ENCODE measurements at regions not wholly inside any gene's neighbourhood (a gene's known extent, or its start where the extent isn't known, plus 50 kb on each side); places are given as distances from the start of the nearest gene placed in this dataset.

DNA sequence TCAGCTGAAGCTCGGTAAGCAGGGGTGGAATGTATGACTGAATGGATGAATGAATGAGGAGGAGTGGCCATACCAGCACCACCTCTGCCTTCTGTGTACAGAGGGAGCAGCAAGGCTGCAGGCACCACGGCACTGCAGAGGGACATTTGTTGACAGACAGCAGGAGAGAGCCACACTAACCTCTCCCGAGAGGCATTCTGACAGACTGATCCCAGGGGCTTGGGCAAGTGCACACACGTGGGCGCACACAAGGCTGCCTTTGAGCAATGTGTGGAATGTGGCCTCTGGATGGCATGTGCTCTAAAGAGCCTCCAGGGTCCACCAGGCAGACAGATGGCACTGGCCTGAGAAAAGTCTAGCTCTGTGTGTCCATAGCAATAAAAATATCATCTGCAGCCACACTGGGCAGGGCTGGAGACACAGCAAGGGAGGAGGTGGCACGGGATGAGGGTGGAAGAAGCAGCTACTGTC, 111.8 kb downstream of the ACTL7B start (continued):
- no peak for TF ChIP-seq ZNF354B (CRISPR knock-in tag; IDR thresholded peaks at IDR 0.05)
- TF ChIP-seq, protein P1, sequence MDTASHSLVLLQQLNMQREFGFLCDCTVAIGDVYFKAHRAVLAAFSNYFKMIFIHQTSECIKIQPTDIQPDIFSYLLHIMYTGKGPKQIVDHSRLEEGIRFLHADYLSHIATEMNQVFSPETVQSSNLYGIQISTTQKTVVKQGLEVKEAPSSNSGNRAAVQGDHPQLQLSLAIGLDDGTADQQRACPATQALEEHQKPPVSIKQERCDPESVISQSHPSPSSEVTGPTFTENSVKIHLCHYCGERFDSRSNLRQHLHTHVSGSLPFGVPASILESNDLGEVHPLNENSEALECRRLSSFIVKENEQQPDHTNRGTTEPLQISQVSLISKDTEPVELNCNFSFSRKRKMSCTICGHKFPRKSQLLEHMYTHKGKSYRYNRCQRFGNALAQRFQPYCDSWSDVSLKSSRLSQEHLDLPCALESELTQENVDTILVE (CRISPR knock-in tag; IDR thresholded peaks at IDR 0.05), result no peak
- TF ChIP-seq ZSCAN21 (CRISPR knock-in tag; IDR thresholded peaks at IDR 0.05; ENCODE audit: borderline replicate concordance), result 0 out of 2 replicates have a peak, but pooled peaks have one; percentile 56
- TF ChIP-seq ZNF343 (CRISPR knock-in tag; IDR thresholded peaks at IDR 0.05), result no peak
- TF ChIP-seq MIER3 (CRISPR knock-in tag; IDR thresholded peaks at IDR 0.05; ENCODE audit: borderline replicate concordance), result no peak
- TF ChIP-seq TGIF2 (CRISPR knock-in tag; IDR thresholded peaks at IDR 0.05), result peak; percentile 63; the same call in 1 of the 2 replicates
- TF ChIP-seq THRA (CRISPR knock-in tag; IDR thresholded peaks at IDR 0.05; ENCODE audit: borderline replicate concordance), result no peak
- TF ChIP-seq FOXA1 (IDR thresholded peaks at IDR 0.05), result no peak
- peak; percentile 90 for TF ChIP-seq FOXA1 (CRISPR knock-in tag; IDR thresholded peaks at IDR 0.05)
- no peak for TF ChIP-seq SATB2 (CRISPR knock-in tag; IDR thresholded peaks at IDR 0.05)
- no peak for TF ChIP-seq ZFP36L2 (CRISPR knock-in tag; IDR thresholded peaks at IDR 0.05)
- TF ChIP-seq, protein P2, sequence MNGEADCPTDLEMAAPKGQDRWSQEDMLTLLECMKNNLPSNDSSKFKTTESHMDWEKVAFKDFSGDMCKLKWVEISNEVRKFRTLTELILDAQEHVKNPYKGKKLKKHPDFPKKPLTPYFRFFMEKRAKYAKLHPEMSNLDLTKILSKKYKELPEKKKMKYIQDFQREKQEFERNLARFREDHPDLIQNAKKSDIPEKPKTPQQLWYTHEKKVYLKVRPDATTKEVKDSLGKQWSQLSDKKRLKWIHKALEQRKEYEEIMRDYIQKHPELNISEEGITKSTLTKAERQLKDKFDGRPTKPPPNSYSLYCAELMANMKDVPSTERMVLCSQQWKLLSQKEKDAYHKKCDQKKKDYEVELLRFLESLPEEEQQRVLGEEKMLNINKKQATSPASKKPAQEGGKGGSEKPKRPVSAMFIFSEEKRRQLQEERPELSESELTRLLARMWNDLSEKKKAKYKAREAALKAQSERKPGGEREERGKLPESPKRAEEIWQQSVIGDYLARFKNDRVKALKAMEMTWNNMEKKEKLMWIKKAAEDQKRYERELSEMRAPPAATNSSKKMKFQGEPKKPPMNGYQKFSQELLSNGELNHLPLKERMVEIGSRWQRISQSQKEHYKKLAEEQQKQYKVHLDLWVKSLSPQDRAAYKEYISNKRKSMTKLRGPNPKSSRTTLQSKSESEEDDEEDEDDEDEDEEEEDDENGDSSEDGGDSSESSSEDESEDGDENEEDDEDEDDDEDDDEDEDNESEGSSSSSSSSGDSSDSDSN (CRISPR knock-in tag; IDR thresholded peaks at IDR 0.05), result no peak
- TF ChIP-seq CSRNP1 (CRISPR knock-in tag; IDR thresholded peaks at IDR 0.05), result no peak
- 0 out of 2 replicates have a peak, but pooled peaks have one; percentile 56 for TF ChIP-seq FOXP4 (CRISPR knock-in tag; IDR thresholded peaks at IDR 0.05)
- no peak for TF ChIP-seq ELF3 (CRISPR knock-in tag; IDR thresholded peaks at IDR 0.05)
- TF ChIP-seq, protein P3, sequence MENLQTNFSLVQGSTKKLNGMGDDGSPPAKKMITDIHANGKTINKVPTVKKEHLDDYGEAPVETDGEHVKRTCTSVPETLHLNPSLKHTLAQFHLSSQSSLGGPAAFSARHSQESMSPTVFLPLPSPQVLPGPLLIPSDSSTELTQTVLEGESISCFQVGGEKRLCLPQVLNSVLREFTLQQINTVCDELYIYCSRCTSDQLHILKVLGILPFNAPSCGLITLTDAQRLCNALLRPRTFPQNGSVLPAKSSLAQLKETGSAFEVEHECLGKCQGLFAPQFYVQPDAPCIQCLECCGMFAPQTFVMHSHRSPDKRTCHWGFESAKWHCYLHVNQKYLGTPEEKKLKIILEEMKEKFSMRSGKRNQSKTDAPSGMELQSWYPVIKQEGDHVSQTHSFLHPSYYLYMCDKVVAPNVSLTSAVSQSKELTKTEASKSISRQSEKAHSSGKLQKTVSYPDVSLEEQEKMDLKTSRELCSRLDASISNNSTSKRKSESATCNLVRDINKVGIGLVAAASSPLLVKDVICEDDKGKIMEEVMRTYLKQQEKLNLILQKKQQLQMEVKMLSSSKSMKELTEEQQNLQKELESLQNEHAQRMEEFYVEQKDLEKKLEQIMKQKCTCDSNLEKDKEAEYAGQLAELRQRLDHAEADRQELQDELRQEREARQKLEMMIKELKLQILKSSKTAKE (CRISPR knock-in tag; IDR thresholded peaks at IDR 0.05; ENCODE audit: borderline replicate concordance), result no peak
- TF ChIP-seq HOXA3 (CRISPR knock-in tag; IDR thresholded peaks at IDR 0.05), result no peak; the same call in 1 of the 2 replicates
- no peak for TF ChIP-seq ZNF749 (CRISPR knock-in tag; IDR thresholded peaks at IDR 0.05; ENCODE audit: borderline replicate concordance)
- TF ChIP-seq MYPOP (CRISPR knock-in tag; IDR thresholded peaks at IDR 0.05), result no peak

Data from HepG2 (cell line).